GM10266 (cell line): ENCODE measurements at regions not wholly inside any gene's neighbourhood (a gene's known extent, or its start where the extent isn't known, plus 50 kb on each side); places are given as distances from the start of the nearest gene placed in this dataset.

Experiments used
- DNase-seq: peaks from one replicate; pipeline ENCODE4 v3.0.0; 2012; ENCODE audit errors: extremely low spot score
- TF ChIP-seq, protein P1 (sequence below): IDR thresholded peaks from 2 replicates; pipeline ENCODE4 v1.5.1; 2012; ENCODE audit warnings: mild to moderate bottlenecking, low read depth; ENCODE audit not compliant: control insufficient read depth, insufficient read depth; ENCODE audit errors: missing control alignments

DNA sequence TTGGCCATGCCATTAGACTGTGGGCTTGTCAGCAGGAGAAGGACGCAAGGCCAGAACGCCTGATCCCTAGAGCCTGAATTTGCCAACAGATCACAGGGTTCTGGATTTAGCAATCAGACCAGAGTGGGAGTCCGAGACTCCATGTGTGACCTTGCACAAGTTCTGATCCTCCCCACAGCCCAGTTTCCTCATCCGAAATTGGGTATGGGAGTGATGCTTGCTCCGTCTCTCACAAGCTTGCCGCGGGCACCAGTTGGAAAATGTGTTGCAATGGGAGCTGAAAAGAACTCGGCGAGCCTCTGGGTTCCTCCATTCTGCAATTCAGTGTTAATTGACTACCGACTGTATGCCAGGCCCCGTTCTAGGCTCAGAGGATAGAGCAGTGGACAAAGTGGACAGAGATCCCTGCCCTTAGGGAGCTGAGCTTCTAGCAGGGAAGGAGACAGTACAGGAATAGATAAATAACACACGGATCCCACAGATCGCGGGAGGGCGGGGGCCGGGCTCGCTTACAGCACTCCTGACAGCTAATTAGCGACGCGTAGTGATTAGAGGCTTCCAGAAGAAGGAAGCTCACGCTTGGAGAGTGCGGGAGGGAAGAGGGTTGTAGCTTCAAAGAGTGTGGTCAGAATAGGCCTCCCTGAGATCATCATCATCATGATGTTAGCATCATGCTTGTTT lies 150.4 kb upstream of the CIBAR2 start:
- no peak for DNase-seq
- TF ChIP-seq, protein P1, sequence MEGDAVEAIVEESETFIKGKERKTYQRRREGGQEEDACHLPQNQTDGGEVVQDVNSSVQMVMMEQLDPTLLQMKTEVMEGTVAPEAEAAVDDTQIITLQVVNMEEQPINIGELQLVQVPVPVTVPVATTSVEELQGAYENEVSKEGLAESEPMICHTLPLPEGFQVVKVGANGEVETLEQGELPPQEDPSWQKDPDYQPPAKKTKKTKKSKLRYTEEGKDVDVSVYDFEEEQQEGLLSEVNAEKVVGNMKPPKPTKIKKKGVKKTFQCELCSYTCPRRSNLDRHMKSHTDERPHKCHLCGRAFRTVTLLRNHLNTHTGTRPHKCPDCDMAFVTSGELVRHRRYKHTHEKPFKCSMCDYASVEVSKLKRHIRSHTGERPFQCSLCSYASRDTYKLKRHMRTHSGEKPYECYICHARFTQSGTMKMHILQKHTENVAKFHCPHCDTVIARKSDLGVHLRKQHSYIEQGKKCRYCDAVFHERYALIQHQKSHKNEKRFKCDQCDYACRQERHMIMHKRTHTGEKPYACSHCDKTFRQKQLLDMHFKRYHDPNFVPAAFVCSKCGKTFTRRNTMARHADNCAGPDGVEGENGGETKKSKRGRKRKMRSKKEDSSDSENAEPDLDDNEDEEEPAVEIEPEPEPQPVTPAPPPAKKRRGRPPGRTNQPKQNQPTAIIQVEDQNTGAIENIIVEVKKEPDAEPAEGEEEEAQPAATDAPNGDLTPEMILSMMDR: no peak

DNA sequence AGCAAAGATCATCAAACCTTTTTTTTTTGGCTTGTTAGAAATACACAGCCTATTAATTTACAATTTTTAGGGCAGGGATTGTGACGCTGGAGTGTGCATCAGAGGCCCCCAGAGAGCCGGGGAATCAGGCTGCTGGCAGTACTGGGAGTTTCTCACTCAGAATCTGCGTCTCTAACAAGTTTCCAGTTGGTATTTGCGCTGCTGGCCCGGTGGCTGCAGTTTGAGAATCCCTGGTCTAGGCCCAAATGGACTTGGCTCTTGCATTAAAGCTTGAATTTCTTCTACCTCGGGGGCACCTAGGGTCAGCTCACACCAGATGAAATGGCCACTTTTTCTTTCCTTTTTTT lies 150.9 kb upstream of the CIBAR2 start:
- TF ChIP-seq, protein P1: no peak
- DNase-seq: no peak

DNA sequence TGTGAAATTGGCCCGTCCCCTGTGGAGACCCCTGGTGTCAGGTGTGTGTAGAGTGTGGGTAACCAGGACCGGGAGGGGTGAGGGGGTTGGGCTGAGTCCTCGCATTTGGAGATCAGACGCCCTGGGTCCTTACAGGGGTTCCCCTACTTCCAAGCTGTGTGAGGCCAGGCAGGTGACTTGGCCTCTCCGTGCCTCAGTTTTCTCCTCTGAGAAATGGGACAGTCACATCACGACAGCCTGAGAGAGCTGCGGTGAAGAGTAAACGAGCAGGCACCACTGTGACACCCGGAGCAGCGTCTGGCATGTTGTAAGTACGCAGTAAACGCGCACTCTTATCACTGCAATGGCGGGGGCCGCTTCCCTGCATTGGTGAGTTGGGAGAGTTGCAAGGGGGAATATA lies 152.5 kb upstream of the CIBAR2 start:
- TF ChIP-seq, protein P1: no peak
- no peak for DNase-seq

DNA sequence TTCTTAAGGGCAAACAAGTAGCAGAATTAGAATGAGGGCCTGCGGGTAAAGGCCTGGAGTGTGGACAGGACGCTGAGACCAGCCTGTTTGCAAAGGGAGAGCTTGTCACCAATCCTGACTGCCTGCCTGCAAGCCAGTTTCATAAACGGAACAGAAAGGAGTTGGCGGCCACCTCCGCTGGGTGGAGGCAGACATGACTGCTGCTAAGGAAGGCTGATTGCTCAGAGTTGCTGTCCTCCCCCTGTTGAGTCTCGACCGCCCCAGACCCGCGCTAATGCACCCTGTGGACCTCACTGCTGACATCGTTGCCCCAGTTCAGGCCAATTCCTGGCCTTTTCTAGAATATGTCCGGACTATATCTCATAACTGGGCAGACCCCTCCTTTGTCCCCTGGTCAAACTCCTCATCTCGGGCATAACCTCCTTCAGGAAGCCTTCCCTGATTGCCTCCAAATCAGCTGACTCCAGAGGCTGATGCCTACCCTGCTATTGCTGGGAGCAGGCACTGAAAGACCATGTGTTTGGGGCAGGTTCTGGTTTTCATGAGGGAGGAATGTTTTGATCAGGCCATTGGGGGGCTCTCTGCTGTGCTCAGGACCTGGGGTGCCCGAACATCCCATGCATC lies 153.0 kb upstream of the CIBAR2 start:
- TF ChIP-seq, protein P1: no peak
- DNase-seq: no peak

DNA sequence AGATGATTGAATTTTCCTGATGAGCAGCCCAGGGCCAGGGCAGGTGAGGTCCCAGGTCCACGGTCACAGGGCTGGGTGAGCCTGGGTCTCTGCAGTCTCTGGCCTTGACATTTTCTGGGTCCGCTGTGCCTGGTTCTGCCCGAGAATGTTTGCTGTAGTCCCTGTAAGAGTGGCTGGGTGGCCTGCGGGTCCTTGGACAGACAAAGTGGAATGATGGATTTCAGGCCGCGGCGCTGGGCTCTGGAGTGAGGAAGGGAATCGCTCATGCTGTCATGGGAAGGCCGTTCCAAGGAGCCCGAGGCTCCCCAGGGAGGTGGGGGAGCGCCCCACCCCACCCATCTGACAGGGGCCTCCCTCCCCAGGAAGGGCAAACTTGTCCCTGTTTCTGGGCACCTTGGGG lies 153.5 kb upstream of the CIBAR2 start:
- no peak for DNase-seq
- TF ChIP-seq, protein P1: no peak

DNA sequence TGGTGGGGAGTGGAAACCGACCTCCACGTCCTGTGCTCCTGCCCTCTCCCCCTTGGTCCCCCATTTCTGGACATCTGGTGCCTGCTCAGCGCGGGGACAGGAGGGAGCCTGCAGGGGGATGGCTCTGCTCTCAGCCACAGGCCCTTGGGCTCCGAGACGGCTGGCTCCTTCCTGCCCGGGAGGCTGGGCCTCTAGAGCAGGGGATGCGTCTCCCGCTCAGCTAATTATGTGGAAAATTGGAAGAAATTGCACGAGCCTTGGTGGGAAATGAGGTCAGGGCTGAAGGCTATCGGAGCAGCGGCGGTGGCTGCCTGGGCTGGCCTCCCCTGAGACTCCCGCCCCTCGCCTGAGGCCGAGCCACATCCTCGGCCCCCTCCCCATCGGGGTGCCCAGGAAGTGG lies 154.6 kb upstream of the CIBAR2 start:
- TF ChIP-seq, protein P1: no peak

DNA sequence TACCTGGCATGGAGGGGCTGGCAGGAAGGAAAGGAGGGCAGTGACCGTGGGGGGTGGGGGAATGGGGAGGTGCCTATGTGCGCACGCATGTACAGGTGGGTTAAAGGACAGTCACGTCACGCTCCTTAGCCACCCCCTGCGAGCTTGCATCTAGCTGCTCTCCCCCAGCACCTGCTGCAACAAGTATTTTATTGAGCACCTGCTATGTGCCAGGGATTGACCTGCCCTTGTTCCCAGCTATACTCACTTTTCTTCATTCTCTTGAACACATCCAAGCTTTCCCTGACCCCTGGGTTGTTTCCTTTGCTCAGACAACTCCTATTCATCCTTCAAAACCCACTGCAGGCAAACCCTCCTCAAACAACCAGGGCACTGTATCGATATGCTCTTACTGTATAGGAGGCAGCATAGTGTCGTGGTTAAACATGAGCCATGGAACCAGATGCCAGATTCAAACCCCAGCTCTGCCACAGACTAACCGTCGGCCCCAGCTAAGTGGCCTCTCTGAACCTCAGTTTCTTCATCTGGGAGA lies 155.2 kb upstream of the CIBAR2 start:
- DNase-seq: no peak
- TF ChIP-seq, protein P1: no peak

More for the DNA sequence above, 154.6 kb upstream of the CIBAR2 start:
- DNase-seq: no peak
